AG04449 (cell line): ENCODE measurements at regions not wholly inside any gene's neighbourhood (a gene's known extent, or its start where the extent isn't known, plus 50 kb on each side); places are given as distances from the start of the nearest gene placed in this dataset.

Experiments used
- CTCF ChIA-PET: fragments of 350-600 bp; formaldehyde crosslinking; extraction: SDS; loops from one replicate; lab custom pipeline; 2021; ENCODE audit warnings: antibody characterized with exemption; lab: Yijun Ruan, JAX
- POLR2A ChIA-PET: fragments of 400-600, 350-600 bp; formaldehyde crosslinking; extraction: SDS; loops from one replicate; lab custom pipeline; 2020; ENCODE audit warnings: antibody characterized with exemption, inconsistent platforms; lab: Yijun Ruan, JAX
- DNase-seq: peaks from one replicate; pipeline ENCODE4 v3.0.0-alpha.2; 2010; ENCODE audit warnings: low read depth, low spot score
- H3K4me3 ChIP-seq: 2 replicates; pipeline ENCODE4 v1.5.1; 2011; ENCODE audit warnings: low read depth, mild to moderate bottlenecking, control low read depth, low read length
- CTCF ChIP-seq: IDR thresholded peaks from one replicate; pipeline ENCODE4 v1.5.1; 2011; ENCODE audit warnings: mild to moderate bottlenecking, moderate library complexity, low read length, control low read depth, inconsistent platforms; ENCODE audit not compliant: insufficient read depth; ENCODE audit errors: missing control alignments

- H3K4me3 ChIP-seq: no peak overlapping the region
- CTCF ChIA-PET: no interaction called here
- DNase-seq: no peak
- TF ChIP-seq CTCF: no peak
- POLR2A ChIA-PET: no interaction called here
Measured at GRCh38 chr1:108054396-108054795, 89.4 kb upstream of the VAV3 start.

GRCh38 chr1:108053270-108054013 is 88.5 kb upstream of the VAV3 start:
- ChIA-PET CTCF (no interaction called here), POLR2A (no interaction called here)
- H3K4me3 ChIP-seq: no peak overlapping the region
- TF ChIP-seq CTCF: no peak
- no peak for DNase-seq

- no peak for DNase-seq
- ChIA-PET CTCF (no interaction called here), POLR2A (no interaction called here)
- no peak for TF ChIP-seq CTCF
- H3K4me3 ChIP-seq: no peak overlapping the region
Measured at GRCh38 chr1:108051631-108052377, 86.8 kb upstream of the VAV3 start.

GRCh38 chr1:108050911-108051629 is 86.1 kb upstream of the VAV3 start:
- H3K4me3 ChIP-seq: no peak overlapping the region
- ChIA-PET CTCF (no interaction called here), POLR2A (no interaction called here)
- TF ChIP-seq CTCF: no peak
- no peak for DNase-seq

- POLR2A ChIA-PET: no interaction called here
- no peak overlapping the region for H3K4me3 ChIP-seq
- no peak for DNase-seq
- CTCF ChIA-PET: no interaction called here
- TF ChIP-seq CTCF: no peak
Measured at GRCh38 chr1:108050158-108050557, 85.2 kb upstream of the VAV3 start.
